Uterus (tissue), 3 donors: ENCODE measurements at regions not wholly inside any gene's neighbourhood (a gene's known extent, or its start where the extent isn't known, plus 50 kb on each side); places are given as distances from the start of the nearest gene placed in this dataset.
A peak's percentile ranks its signal among the peaks of the same experiment; 100 is the strongest.

ENCODE experiments used
- DNase-seq, 2 donors: peaks; one replicate each; pipeline ENCODE4 v3.0.0-alpha.2; 2019 to 2020
- H3K27ac ChIP-seq, 2 donors: fragments of 200-600 bp; sonication (generic); 1 replicate in 1 of 2; 2 replicates in 1 of 2; pipeline ENCODE4 v1.5.1; 2016 to 2018
- H3K27me3 ChIP-seq, 2 donors: fragments of 200-600 bp; sonication (generic); one replicate each; pipeline ENCODE4 v1.5.1; 2018 to 2019; ENCODE audit warnings: control low read depth in 1 of 2
- H3K36me3 ChIP-seq, 2 donors: fragments of 200-600 bp; sonication (generic); one replicate each; pipeline ENCODE4 v1.5.1; 2019; ENCODE audit warnings: control low read depth in 1 of 2
- H3K4me1 ChIP-seq, 2 donors: fragments of 200-600 bp; sonication (generic); one replicate each; pipeline ENCODE4 v1.5.1; 2018 to 2019; ENCODE audit warnings: control low read depth in 1 of 2
- H3K4me3 ChIP-seq, 2 donors: fragments of 200-600 bp; sonication (generic); 1 replicate in 1 of 2; 2 replicates in 1 of 2; pipeline ENCODE4 v1.5.1; 2018 to 2019; ENCODE audit warnings: mild to moderate bottlenecking in 1 of 2
- H3K9me3 ChIP-seq, 2 donors: fragments of 200-600 bp; sonication (generic); one replicate each; pipeline ENCODE4 v1.5.1; 2019; ENCODE audit warnings: control low read depth in 1 of 2
- CTCF ChIP-seq, 4 experiments: fragments of 200-600 bp in 2 of 4; fragments of 450-650 bp in 2 of 4; sonication (generic) in 2 of 4; IDR thresholded peaks; one replicate each; pipeline ENCODE4 v1.5.1; 2016 to 2019; ENCODE audit warnings: antibody characterized with exemption in 4 of 4, mild to moderate bottlenecking in 2 of 4, moderate library complexity in 1 of 4
- POLR2A ChIP-seq, 2 donors: fragments of 450-650 bp; IDR thresholded peaks; one replicate each; pipeline ENCODE4 v1.6.1; 2016; ENCODE audit warnings: antibody characterized with exemption in 2 of 2, mild to moderate bottlenecking in 1 of 2, moderate library complexity in 1 of 2
- intact Hi-C: fragments of 100-400 bp; cut with DNase I; formaldehyde crosslinking; loops from one replicate; pipeline ENCODE4 v1.15.1; 2023; ENCODE audit warnings: low total_unique reads
- donor health status: DM: yes; HTN: yes; CAD: no.

- TF ChIP-seq CTCF (IDR thresholded peaks at IDR 0.05) (no peak), POLR2A (IDR thresholded peaks at IDR 0.05) (no peak)
- Histone ChIP-seq H3K4me1 (no peaks in the 10 kb centered on the region), H3K9me3 (no peaks in the 10 kb centered on the region), H3K36me3 (no peaks in the 10 kb centered on the region), H3K27ac (no peak overlapping the region), H3K27me3 (no peaks in the 10 kb centered on the region), H3K4me3 (no peak overlapping the region)
- DNase-seq, result no peak
- intact Hi-C loops, result no loop called here
Observed at GRCh38 chr3:21059404-21059803, 691.6 kb downstream of the ZNF385D start.

GRCh38 chr3:21056293-21056692 is 694.7 kb downstream of the ZNF385D start:
- intact Hi-C loops, result no loop called here
- no peak for DNase-seq
- Histone ChIP-seq H3K4me3 (no peak overlapping the region), H3K4me1 (no peaks in the 10 kb centered on the region), H3K36me3 (no peaks in the 10 kb centered on the region), H3K27me3 (no peaks in the 10 kb centered on the region), H3K9me3 (no peaks in the 10 kb centered on the region), H3K27ac (no peak overlapping the region)
- no peak for TF ChIP-seq POLR2A (IDR thresholded peaks at IDR 0.05)
- TF ChIP-seq CTCF (IDR thresholded peaks at IDR 0.05), result no peak

- Histone ChIP-seq H3K36me3 (no peaks in the 10 kb centered on the region), H3K4me3 (no peak overlapping the region), H3K9me3 (no peaks in the 10 kb centered on the region), H3K27ac (peak overlapping the region in 1 of 2 donors; percentile 33), H3K4me1 (no peaks in the 10 kb centered on the region), H3K27me3 (no peaks in the 10 kb centered on the region)
- no peak for TF ChIP-seq CTCF (IDR thresholded peaks at IDR 0.05)
- TF ChIP-seq POLR2A (IDR thresholded peaks at IDR 0.05), result no peak
- intact Hi-C loops, result no loop called here
- DNase-seq, result no peak
Observed at GRCh38 chr3:21055015-21055414, 696.0 kb downstream of the ZNF385D start.

GRCh38 chr3:21054064-21054463 is 696.9 kb downstream of the ZNF385D start:
- DNase-seq, result no peak
- Histone ChIP-seq H3K36me3 (no peaks in the 10 kb centered on the region), H3K9me3 (no peaks in the 10 kb centered on the region), H3K27ac (peak overlapping the region in 1 of 2 donors; percentile 24), H3K4me1 (no peaks in the 10 kb centered on the region), H3K27me3 (no peaks in the 10 kb centered on the region), H3K4me3 (no peak overlapping the region)
- intact Hi-C loops, result no loop called here
- no peak for TF ChIP-seq POLR2A (IDR thresholded peaks at IDR 0.05)
- TF ChIP-seq CTCF (IDR thresholded peaks at IDR 0.05), result no peak

GRCh38 chr3:21049334-21050062 is 701.5 kb downstream of the ZNF385D start:
- Histone ChIP-seq H3K4me1 (no peaks in the 10 kb centered on the region), H3K36me3 (no peaks in the 10 kb centered on the region), H3K9me3 (no peaks in the 10 kb centered on the region), H3K4me3 (no peak overlapping the region), H3K27me3 (no peaks in the 10 kb centered on the region), H3K27ac (no peak overlapping the region)
- intact Hi-C loops, result no loop called here
- TF ChIP-seq POLR2A (IDR thresholded peaks at IDR 0.05) (no peak), CTCF (IDR thresholded peaks at IDR 0.05) (no peak)
- DNase-seq, result no peak
